A673 (cell line): ENCODE measurements at regions not wholly inside any gene's neighbourhood (a gene's known extent, or its start where the extent isn't known, plus 50 kb on each side); places are given as distances from the start of the nearest gene placed in this dataset.

Experiments
- BruUV-seq: library from RNA; stranded (reverse); fragments of 400-500 nt; replicated peaks from 2 replicates; lab custom pipeline; 2021; lab: Mats Ljungman, UMichigan
- CTCF ChIA-PET: fragments of 300-600 bp; sonication (Branson Sonifier 250); formaldehyde crosslinking; loops from one replicate; lab custom pipeline; 2022; ENCODE audit warnings: antibody characterized with exemption; lab: Charles Lee
- POLR2A ChIA-PET: fragments of 300-600 bp; sonication (Branson Sonifier 250); formaldehyde crosslinking; loops from one replicate; lab custom pipeline; 2022; ENCODE audit warnings: antibody characterized with exemption; ENCODE audit not compliant: low non-redundant PET; lab: Charles Lee
- DNase-seq: peaks from one replicate; pipeline ENCODE4 v3.0.0-alpha.2; 2015; ENCODE audit warnings: low spot score
- H3K27ac ChIP-seq: fragments of 200-600 bp; sonication (generic); 2 replicates; pipeline ENCODE4 v1.5.1; 2016; ENCODE audit warnings: mixed run types, low read depth, mild to moderate bottlenecking, mixed read lengths, antibody characterized with exemption, low read length; ENCODE audit not compliant: poor library complexity, severe bottlenecking
- H3K27me3 ChIP-seq: fragments of 200-600 bp; sonication (generic); replicated peaks from 2 replicates; pipeline ENCODE4 v1.6.1; 2017; ENCODE audit warnings: mixed run types, low read depth, mild to moderate bottlenecking, mixed read lengths, antibody characterized with exemption, low read length; ENCODE audit not compliant: insufficient read depth, poor library complexity
- H3K36me3 ChIP-seq: fragments of 200-600 bp; sonication (generic); 2 replicates; pipeline ENCODE4 v1.6.1; 2016; ENCODE audit warnings: mixed run types, mild to moderate bottlenecking, mixed read lengths, antibody characterized with exemption, low read length; ENCODE audit not compliant: insufficient read depth, poor library complexity, severe bottlenecking
- H3K4me1 ChIP-seq: fragments of 200-600 bp; sonication (generic); 2 replicates; pipeline ENCODE4 v1.6.1; 2017; ENCODE audit warnings: mixed run types, mild to moderate bottlenecking, mixed read lengths, antibody characterized with exemption, low read length; ENCODE audit not compliant: insufficient read depth, poor library complexity, severe bottlenecking
- H3K4me3 ChIP-seq: fragments of 200-600 bp; sonication (generic); 2 replicates; pipeline ENCODE4 v1.5.1; 2016; ENCODE audit warnings: low read depth, mixed run types, mild to moderate bottlenecking, mixed read lengths, low read length; ENCODE audit not compliant: poor library complexity, severe bottlenecking
- H3K9me3 ChIP-seq: fragments of 200-600 bp; sonication (generic); 2 replicates; pipeline ENCODE4 v1.6.1; 2016; ENCODE audit warnings: mixed run types, low read depth, mild to moderate bottlenecking, mixed read lengths, antibody characterized with exemption, low read length; ENCODE audit not compliant: poor library complexity, severe bottlenecking
- CTCF ChIP-seq: fragments of 300-800, 200-600 bp; sonication (generic); conservative IDR thresholded peaks from 2 replicates; pipeline ENCODE4 v1.5.1; 2017; ENCODE audit warnings: low read depth, mild to moderate bottlenecking, antibody characterized with exemption, low read length, moderate library complexity, mixed read lengths
- EZH2 ChIP-seq: fragments of 200-600 bp; sonication (generic); IDR thresholded peaks from 2 replicates; pipeline ENCODE4 v1.6.1; 2017; ENCODE audit warnings: borderline replicate concordance, low read depth, mild to moderate bottlenecking, mixed read lengths, antibody characterized with exemption, low read length; ENCODE audit not compliant: poor library complexity, severe bottlenecking
- intact Hi-C: fragments of 100-400 bp; cut with micrococcal nuclease; formaldehyde crosslinking; loops from one replicate; pipeline ENCODE4 v1.10.0; 2022; ENCODE audit not compliant: unreplicated experiment

GRCh38 chr4:148800940-148801339 is 358.7 kb upstream of the NR3C2 start:
- POLR2A ChIA-PET: no interaction called here
- peaks cover 13% of the 10 kb centered on the region for H3K4me1 ChIP-seq
- H3K27me3 ChIP-seq: no peaks in the 10 kb centered on the region
- BruUV-seq: no TSS peak
- H3K4me3 ChIP-seq: no peak overlapping the region
- TF ChIP-seq CTCF: no peak
- no peak for TF ChIP-seq EZH2
- intact Hi-C loops: no loop called here
- CTCF ChIA-PET: no interaction called here
- no peak overlapping the region for H3K27ac ChIP-seq
- H3K36me3 ChIP-seq: no peaks in the 10 kb centered on the region
- H3K9me3 ChIP-seq: no peaks in the 10 kb centered on the region
- peak; percentile 79 for DNase-seq

- POLR2A ChIA-PET: no interaction called here
Measured at GRCh38 chr4:148800336-148800885, 358.2 kb upstream of the NR3C2 start.

DNA sequence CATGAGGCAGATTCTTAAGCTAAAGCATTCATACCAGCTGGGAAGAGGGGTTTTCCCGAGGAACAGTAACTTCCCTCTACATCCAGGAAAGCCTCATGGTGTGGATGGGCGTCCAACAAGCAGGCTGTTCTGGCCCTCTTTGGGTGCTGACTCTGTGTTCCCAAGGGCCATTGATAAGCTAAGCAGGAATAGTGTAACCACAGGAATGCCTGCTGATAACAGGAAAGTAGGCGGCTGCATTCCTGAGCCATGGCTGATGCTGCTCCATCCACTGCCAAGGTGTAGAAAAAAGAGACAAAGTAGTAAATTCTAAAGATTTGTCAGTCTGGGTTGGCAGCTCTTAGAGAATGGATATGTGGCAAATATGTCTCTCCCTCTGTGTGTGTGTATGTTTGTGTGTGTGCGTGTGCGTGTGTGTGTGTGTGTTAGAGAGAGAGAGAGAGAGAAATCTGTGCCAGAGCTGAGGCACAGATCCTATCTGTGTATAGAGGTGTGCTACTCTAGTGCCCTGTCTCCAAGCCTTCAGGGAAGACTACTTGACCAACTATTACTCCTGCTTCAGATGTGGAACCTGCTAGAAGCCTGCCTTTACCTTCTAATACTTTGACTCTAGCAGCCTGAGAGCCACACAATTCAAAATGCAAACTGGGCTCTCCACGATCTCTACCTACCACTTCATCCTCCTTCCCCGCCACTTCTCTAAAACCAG is 353.1 kb upstream of the NR3C2 start:
- Histone ChIP-seq H3K4me3 (no peak overlapping the region), H3K27me3 (no peaks in the 10 kb centered on the region), H3K4me1 (peaks cover under 1% of the 10 kb centered on the region), H3K36me3 (no peaks in the 10 kb centered on the region), H3K27ac (no peak overlapping the region), H3K9me3 (no peaks in the 10 kb centered on the region)
- DNase-seq: no peak
- intact Hi-C loops: no loop called here
- ChIA-PET POLR2A (no interaction called here), CTCF (no interaction called here)
- no TSS peak for BruUV-seq
- no peak for TF ChIP-seq CTCF
- no peak for TF ChIP-seq EZH2

More at GRCh38 chr4:148800336-148800885, 358.2 kb upstream of the NR3C2 start:
- H3K9me3 ChIP-seq: no peaks in the 10 kb centered on the region
- peaks cover 13% of the 10 kb centered on the region for H3K4me1 ChIP-seq
- no peak for TF ChIP-seq CTCF
- TF ChIP-seq EZH2: no peak
- CTCF ChIA-PET: no interaction called here
- H3K4me3 ChIP-seq: no peak overlapping the region
- no TSS peak for BruUV-seq
- H3K27ac ChIP-seq: no peak overlapping the region
- intact Hi-C loops: no loop called here
- no peaks in the 10 kb centered on the region for H3K36me3 ChIP-seq
- no peak for DNase-seq
- H3K27me3 ChIP-seq: no peaks in the 10 kb centered on the region
